K562 (cell line): ENCODE measurements at regions not wholly inside any gene's neighbourhood (a gene's known extent, or its start where the extent isn't known, plus 50 kb on each side); places are given as distances from the start of the nearest gene placed in this dataset.

ENCODE experiments used
- ATAC-seq: fragments of 200-7000 bp; cut with Tn5 transposase; 3 replicates; pipeline ENCODE4 v1.9.1; 2020; ENCODE audit warnings: moderate library complexity
- BruUV-seq: library from RNA; stranded (reverse); fragments of 400-500 nt; replicated peaks from 2 replicates; lab custom pipeline; 2021; lab: Mats Ljungman, UMichigan
- CTCF ChIA-PET: fragments of 300-600 bp; formaldehyde crosslinking; extraction: SDS; loops from one replicate; lab custom pipeline; 2021; ENCODE audit warnings: low intra/inter-chr PET ratio; lab: Yijun Ruan, JAX
- POLR2A ChIA-PET: fragments of 300-600, 350-650 bp; sonication (Branson Sonifier 250); formaldehyde crosslinking; extraction: SDS; loops from one replicate; lab custom pipeline; 2021; ENCODE audit warnings: antibody characterized with exemption, inconsistent platforms; lab: Yijun Ruan, JAX
- DNase-seq, 4 experiments: peaks; one replicate each; pipeline versions ENCODE4 v3.0.0 to v3.0.0-alpha.2; 2011 to 2018; ENCODE audit warnings: low spot score in 3 of 4, mixed read lengths in 3 of 4; ENCODE audit errors: extremely low read depth in 1 of 4
- FAIRE-seq: peaks from 2 replicates; lab custom pipeline; 2011; peaks lifted over from hg19 to GRCh38; lab: Jason Lieb, UNC
- H2AFZ ChIP-seq: 2 replicates; pipeline ENCODE4 v1.6.0; 2011; ENCODE audit warnings: low read depth, low read length, control low read depth, inconsistent platforms
- H3K27ac ChIP-seq: fragments of 200-600 bp; 3 replicates; pipeline ENCODE4 v1.8.0; 2011; ENCODE audit warnings: low read depth, mild to moderate bottlenecking, control low read depth, inconsistent platforms, low read length, moderate library complexity, mixed read lengths; ENCODE audit errors: extremely low read depth
- H3K27me3 ChIP-seq, 2 experiments: fragments of 300-600 bp in 1 of 2; 2 replicates in 1 of 2; 3 replicates in 1 of 2; pipeline versions ENCODE4 v1.6.0 to v1.8.0; 2011; ENCODE audit warnings: inconsistent platforms in 2 of 2, low read length in 2 of 2, mild to moderate bottlenecking in 1 of 2, mixed read lengths in 1 of 2, moderate library complexity in 1 of 2; ENCODE audit not compliant: control insufficient read depth in 2 of 2, insufficient read depth in 2 of 2
- H3K36me3 ChIP-seq: fragments of 300-600 bp; 3 replicates; pipeline ENCODE4 v1.8.0; 2011; ENCODE audit warnings: mild to moderate bottlenecking, low read length, inconsistent platforms; ENCODE audit not compliant: control insufficient read depth, insufficient read depth
- H3K4me1 ChIP-seq, 2 experiments: fragments of 200-600 bp in 1 of 2; replicated peaks in 1 of 2; 2 replicates in 1 of 2; 3 replicates in 1 of 2; pipeline versions ENCODE4 v1.5.1 to v1.8.0; 2011; ENCODE audit warnings: inconsistent platforms in 2 of 2, low read length in 2 of 2, mild to moderate bottlenecking in 1 of 2, mixed read lengths in 1 of 2, moderate library complexity in 1 of 2; ENCODE audit not compliant: control insufficient read depth in 2 of 2, insufficient read depth in 2 of 2
- H3K4me2 ChIP-seq: 2 replicates; pipeline ENCODE4 v1.6.1; 2011; ENCODE audit warnings: low read length, control low read depth, inconsistent platforms, mixed read lengths; ENCODE audit not compliant: insufficient read depth
- H3K4me3 ChIP-seq: fragments of 200-600 bp; sonication (generic), shearing (Covaris generic); 2 replicates; pipeline ENCODE4 v1.5.1; 2016; ENCODE audit warnings: control low read depth, inconsistent platforms
- H3K79me2 ChIP-seq: fragments of 200-600 bp; 3 replicates; pipeline ENCODE4 v1.8.0; 2011; ENCODE audit warnings: low read length, inconsistent platforms; ENCODE audit not compliant: control insufficient read depth, insufficient read depth
- H3K9ac ChIP-seq, 2 experiments: 2 replicates each; pipeline versions ENCODE4 v1.6.0 to v1.6.1; 2011; ENCODE audit warnings: low read depth in 2 of 2, low read length in 2 of 2, control low read depth in 1 of 2, inconsistent platforms in 1 of 2, mild to moderate bottlenecking in 1 of 2, mixed read lengths in 1 of 2; ENCODE audit not compliant: insufficient read depth in 1 of 2
- H3K9me1 ChIP-seq: one replicate; pipeline ENCODE4 v1.6.0; 2011; ENCODE audit warnings: inconsistent platforms, mild to moderate bottlenecking, low read length, moderate library complexity; ENCODE audit not compliant: control insufficient read depth, insufficient read depth
- H3K9me3 ChIP-seq: replicated peaks from 2 replicates; pipeline ENCODE4 v1.5.1; 2011; ENCODE audit warnings: low read depth, low read length, inconsistent platforms; ENCODE audit not compliant: control insufficient read depth, insufficient read depth
- H4K20me1 ChIP-seq: replicated peaks from 2 replicates; pipeline ENCODE4 v1.6.1; 2011; ENCODE audit warnings: low read length, inconsistent platforms, mixed read lengths; ENCODE audit not compliant: control insufficient read depth, insufficient read depth
- ATF4 ChIP-seq: fragments of 450-650 bp; formaldehyde crosslinking; IDR thresholded peaks from 2 replicates; pipeline ENCODE4 v1.4.0; 2022; ENCODE audit warnings: mild to moderate bottlenecking, moderate library complexity
- CEBPB ChIP-seq: fragments of 450-650 bp; IDR thresholded peaks from 2 replicates; pipeline ENCODE4 v1.6.1; 2016; ENCODE audit warnings: missing genetic modification characterization, missing compliant biosample characterization
- ELF1 ChIP-seq: fragments of 200-800 bp; sonication (Bioruptor generic); IDR thresholded peaks from 2 replicates; pipeline ENCODE4 v1.6.1; 2016; ENCODE audit warnings: missing genetic modification characterization, missing compliant biosample characterization
- RBM34 ChIP-seq: fragments of 200-400 bp; formaldehyde crosslinking; IDR thresholded peaks from 2 replicates; pipeline ENCODE4 v1.6.1; 2018; ENCODE audit warnings: low read length, borderline replicate concordance; ENCODE audit not compliant: insufficient read depth
- STAT5A ChIP-seq: IDR thresholded peaks from 2 replicates; pipeline ENCODE4 v1.6.1; 2012; ENCODE audit warnings: low read length, inconsistent platforms, borderline replicate concordance
- TRIM28 ChIP-seq: fragments of 450-650 bp; IDR thresholded peaks from 2 replicates; pipeline ENCODE4 v1.6.1; 2017
- ZNF133 ChIP-seq: fragments of 250-450 bp; sonication (Bioruptor Pico); IDR thresholded peaks from 2 replicates; pipeline ENCODE4 v1.4.0; 2020; ENCODE audit warnings: mild to moderate bottlenecking
- ZNF740 ChIP-seq, 3 experiments: fragments of 200-800 bp in 1 of 3; sonication (Bioruptor generic) in 1 of 3; sonication (generic) in 1 of 3; formaldehyde crosslinking in 1 of 3; IDR thresholded peaks; 2 replicates each; pipeline versions ENCODE4 v1.6.1 to v1.8.0; 2016 to 2022; ENCODE audit warnings: mild to moderate bottlenecking in 2 of 3, missing compliant biosample characterization in 2 of 3, missing genetic modification characterization in 2 of 3, missing genetic modification reagents in 1 of 3
- WGBS: fragments of 100-300 bp; shearing (Covaris generic); methylation state at CpG from one replicate; pipeline ENCODE4 v1.1.6; 2016; ENCODE audit warnings: low coverage, mixed read lengths; ENCODE audit not compliant: insufficient coverage; ENCODE audit errors: missing lambda C conversion rate; 5-methylcytosine and 5-hydroxymethylcytosine counted together
- in situ Hi-C: fragments of 300-500 bp; cut with MboI; formaldehyde crosslinking; loops from 4 replicates; pipeline ENCODE4 v1.15.0; 2018; ENCODE audit warnings: inconsistent platforms, mixed read lengths
- intact Hi-C: fragments of 100-400 bp; cut with micrococcal nuclease; formaldehyde crosslinking; loops from 2 replicates; pipeline ENCODE4 v1.14.2; 2022
- TF ChIP-seq, protein P1 (sequence below): sonication (generic); formaldehyde crosslinking; IDR thresholded peaks from 2 replicates; pipeline ENCODE4 v1.8.1; 2023; ENCODE audit warnings: mild to moderate bottlenecking, missing genetic modification reagents, moderate library complexity
- TF ChIP-seq, protein P2 (sequence below): sonication (generic); formaldehyde crosslinking; IDR thresholded peaks from 2 replicates; pipeline ENCODE4 v1.8.0; 2023; ENCODE audit warnings: missing genetic modification reagents, mild to moderate bottlenecking, borderline replicate concordance

DNA sequence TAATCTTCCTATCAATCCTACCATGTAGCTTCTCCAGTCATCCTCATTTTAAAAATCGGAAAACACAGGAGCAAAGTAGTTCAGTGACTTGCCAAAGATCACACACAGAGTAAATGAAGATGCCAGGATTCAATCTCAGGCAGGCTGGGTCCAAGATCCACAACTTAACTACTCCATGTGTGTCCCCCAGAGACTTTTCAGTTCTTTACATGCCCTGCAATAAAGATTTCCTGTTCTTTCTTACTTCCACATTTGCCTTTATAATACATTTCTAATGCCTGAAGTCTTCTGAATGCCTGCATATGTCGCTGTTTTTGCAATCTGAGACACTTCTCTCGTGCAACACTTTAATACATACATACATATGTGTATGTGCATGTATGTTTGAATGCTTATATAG lies 121.7 kb upstream of the MARCKS start:
- H3K36me3 ChIP-seq = no peaks in the 10 kb centered on the region
- POLR2A ChIA-PET = no interaction called here
- H3K4me2 ChIP-seq = no peak overlapping the region
- ATAC-seq (no peak), DNase-seq (no peak), FAIRE-seq (no peak)
- intact Hi-C loops = no loop called here
- no peaks in the 10 kb centered on the region for H3K79me2 ChIP-seq
- CTCF ChIA-PET = no interaction called here
- no peaks in the 10 kb centered on the region for H4K20me1 ChIP-seq
- no TSS peak for BruUV-seq
- H3K9me3 ChIP-seq = no peaks in the 10 kb centered on the region
- H3K27me3 ChIP-seq = no peaks in the 10 kb centered on the region
- in situ Hi-C loops = no loop called here
- H3K27ac ChIP-seq = no peak overlapping the region
- H3K4me3 ChIP-seq = no peak overlapping the region
- H3K4me1 ChIP-seq = no peaks in the 10 kb centered on the region
- TF ChIP-seq ZNF133 (CRISPR knock-in tag) (no peak), CEBPB (tag) (no peak), ATF4 (CRISPR knock-in tag) (no peak), ELF1 (no peak), TRIM28 (no peak), ZNF740 (CRISPR knock-in tag; IDR thresholded peaks at IDR 0.05) (no peak), ZNF740 (tag; IDR thresholded peaks at IDR 0.05) (no peak), STAT5A (no peak), RBM34 (no peak)
- TF ChIP-seq, protein P1, sequence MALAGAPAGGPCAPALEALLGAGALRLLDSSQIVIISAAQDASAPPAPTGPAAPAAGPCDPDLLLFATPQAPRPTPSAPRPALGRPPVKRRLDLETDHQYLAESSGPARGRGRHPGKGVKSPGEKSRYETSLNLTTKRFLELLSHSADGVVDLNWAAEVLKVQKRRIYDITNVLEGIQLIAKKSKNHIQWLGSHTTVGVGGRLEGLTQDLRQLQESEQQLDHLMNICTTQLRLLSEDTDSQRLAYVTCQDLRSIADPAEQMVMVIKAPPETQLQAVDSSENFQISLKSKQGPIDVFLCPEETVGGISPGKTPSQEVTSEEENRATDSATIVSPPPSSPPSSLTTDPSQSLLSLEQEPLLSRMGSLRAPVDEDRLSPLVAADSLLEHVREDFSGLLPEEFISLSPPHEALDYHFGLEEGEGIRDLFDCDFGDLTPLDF (CRISPR knock-in tag) = no peak
- TF ChIP-seq, protein P2, sequence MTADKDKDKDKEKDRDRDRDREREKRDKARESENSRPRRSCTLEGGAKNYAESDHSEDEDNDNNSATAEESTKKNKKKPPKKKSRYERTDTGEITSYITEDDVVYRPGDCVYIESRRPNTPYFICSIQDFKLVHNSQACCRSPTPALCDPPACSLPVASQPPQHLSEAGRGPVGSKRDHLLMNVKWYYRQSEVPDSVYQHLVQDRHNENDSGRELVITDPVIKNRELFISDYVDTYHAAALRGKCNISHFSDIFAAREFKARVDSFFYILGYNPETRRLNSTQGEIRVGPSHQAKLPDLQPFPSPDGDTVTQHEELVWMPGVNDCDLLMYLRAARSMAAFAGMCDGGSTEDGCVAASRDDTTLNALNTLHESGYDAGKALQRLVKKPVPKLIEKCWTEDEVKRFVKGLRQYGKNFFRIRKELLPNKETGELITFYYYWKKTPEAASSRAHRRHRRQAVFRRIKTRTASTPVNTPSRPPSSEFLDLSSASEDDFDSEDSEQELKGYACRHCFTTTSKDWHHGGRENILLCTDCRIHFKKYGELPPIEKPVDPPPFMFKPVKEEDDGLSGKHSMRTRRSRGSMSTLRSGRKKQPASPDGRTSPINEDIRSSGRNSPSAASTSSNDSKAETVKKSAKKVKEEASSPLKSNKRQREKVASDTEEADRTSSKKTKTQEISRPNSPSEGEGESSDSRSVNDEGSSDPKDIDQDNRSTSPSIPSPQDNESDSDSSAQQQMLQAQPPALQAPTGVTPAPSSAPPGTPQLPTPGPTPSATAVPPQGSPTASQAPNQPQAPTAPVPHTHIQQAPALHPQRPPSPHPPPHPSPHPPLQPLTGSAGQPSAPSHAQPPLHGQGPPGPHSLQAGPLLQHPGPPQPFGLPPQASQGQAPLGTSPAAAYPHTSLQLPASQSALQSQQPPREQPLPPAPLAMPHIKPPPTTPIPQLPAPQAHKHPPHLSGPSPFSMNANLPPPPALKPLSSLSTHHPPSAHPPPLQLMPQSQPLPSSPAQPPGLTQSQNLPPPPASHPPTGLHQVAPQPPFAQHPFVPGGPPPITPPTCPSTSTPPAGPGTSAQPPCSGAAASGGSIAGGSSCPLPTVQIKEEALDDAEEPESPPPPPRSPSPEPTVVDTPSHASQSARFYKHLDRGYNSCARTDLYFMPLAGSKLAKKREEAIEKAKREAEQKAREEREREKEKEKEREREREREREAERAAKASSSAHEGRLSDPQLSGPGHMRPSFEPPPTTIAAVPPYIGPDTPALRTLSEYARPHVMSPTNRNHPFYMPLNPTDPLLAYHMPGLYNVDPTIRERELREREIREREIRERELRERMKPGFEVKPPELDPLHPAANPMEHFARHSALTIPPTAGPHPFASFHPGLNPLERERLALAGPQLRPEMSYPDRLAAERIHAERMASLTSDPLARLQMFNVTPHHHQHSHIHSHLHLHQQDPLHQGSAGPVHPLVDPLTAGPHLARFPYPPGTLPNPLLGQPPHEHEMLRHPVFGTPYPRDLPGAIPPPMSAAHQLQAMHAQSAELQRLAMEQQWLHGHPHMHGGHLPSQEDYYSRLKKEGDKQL (CRISPR knock-in tag) = no peak
- H3K9ac ChIP-seq = no peak overlapping the region
- no peaks in the 10 kb centered on the region for H3K9me1 ChIP-seq
- 0% methylated on average over 3 of the region's 3 CpGs for WGBS
- H2AFZ ChIP-seq = no peak overlapping the region
